Stimulated activated memory B cell treated with anti-CD40 and anti-IgM and Interleukin-4, amounts not matched to agents 10 μg/mL and 1 μg/mL and 100 μg/mL, for 72 hours (primary cell): ENCODE measurements at regions not wholly inside any gene's neighbourhood (a gene's known extent, or its start where the extent isn't known, plus 50 kb on each side); places are given as distances from the start of the nearest gene placed in this dataset.

Source experiments
- ATAC-seq: fragments of 150-1000 bp; cut with Tn5 transposase; 2 replicates; pipeline ENCODE4 v1.10.0; 2021
- H3K27ac Mint-ChIP-seq: one replicate; pipeline ENCODE4 v1.8.0; 2022; ENCODE audit warnings: mild to moderate bottlenecking, mixed read lengths
- H3K27me3 Mint-ChIP-seq: one replicate; pipeline ENCODE4 v1.8.0; 2022; ENCODE audit warnings: mixed read lengths
- H3K36me3 Mint-ChIP-seq: one replicate; pipeline ENCODE4 v1.8.0; 2022; ENCODE audit warnings: mixed read lengths
- H3K4me1 Mint-ChIP-seq: one replicate; pipeline ENCODE4 v1.8.0; 2022; ENCODE audit warnings: mixed read lengths
- H3K4me3 Mint-ChIP-seq: one replicate; pipeline ENCODE4 v1.8.0; 2022; ENCODE audit warnings: mild to moderate bottlenecking, moderate library complexity, mixed read lengths
- H3K9me3 Mint-ChIP-seq: one replicate; pipeline ENCODE4 v1.8.0; 2022; ENCODE audit warnings: mixed read lengths

GRCh38 chr3:180092889-180093288 lies 56.2 kb upstream of the PEX5L start:
- Mint-ChIP-seq H3K27me3 (no peaks in the 10 kb centered on the region), H3K27ac (no peak overlapping the region), H3K9me3 (peaks cover 5% of the 10 kb centered on the region), H3K4me3 (no peak overlapping the region), H3K36me3 (no peaks in the 10 kb centered on the region), H3K4me1 (no peaks in the 10 kb centered on the region)
- no peak for ATAC-seq

DNA sequence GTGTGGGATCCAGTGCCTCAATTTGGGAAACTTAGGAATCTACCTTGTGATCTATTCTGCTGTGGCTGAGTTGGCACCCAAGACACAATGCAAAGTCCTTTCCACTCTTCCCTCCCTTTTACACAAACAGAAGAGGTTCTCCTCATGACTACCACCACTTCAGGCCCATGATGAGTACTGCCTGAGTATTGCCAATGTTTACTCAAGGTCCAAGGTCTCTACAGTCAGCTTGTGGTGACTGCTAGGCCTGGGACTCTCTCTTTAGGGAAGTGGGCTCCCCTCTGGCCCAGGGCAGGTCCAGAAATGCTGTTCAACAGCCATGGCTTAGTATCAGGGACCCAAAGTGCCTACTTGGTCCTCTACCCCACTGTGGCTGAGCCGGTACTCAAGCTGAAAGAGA lies 56.8 kb upstream of the PEX5L start:
- Mint-ChIP-seq H3K4me3 (no peak overlapping the region), H3K9me3 (peaks cover 4% of the 10 kb centered on the region), H3K36me3 (no peaks in the 10 kb centered on the region), H3K4me1 (no peaks in the 10 kb centered on the region), H3K27me3 (no peaks in the 10 kb centered on the region), H3K27ac (no peak overlapping the region)
- ATAC-seq = no peak

GRCh38 chr3:180097626-180098025 lies 60.9 kb upstream of the PEX5L start:
- Mint-ChIP-seq H3K4me1 (no peaks in the 10 kb centered on the region), H3K36me3 (no peaks in the 10 kb centered on the region), H3K9me3 (peaks cover 2% of the 10 kb centered on the region), H3K27me3 (no peaks in the 10 kb centered on the region), H3K4me3 (no peak overlapping the region), H3K27ac (no peak overlapping the region)
- ATAC-seq = no peak

GRCh38 chr3:180102134-180102533 lies 65.4 kb upstream of the PEX5L start:
- peaks cover 9% of the 10 kb centered on the region for H3K27me3 Mint-ChIP-seq
- no peaks in the 10 kb centered on the region for H3K4me1 Mint-ChIP-seq
- no peaks in the 10 kb centered on the region for H3K36me3 Mint-ChIP-seq
- H3K9me3 Mint-ChIP-seq = no peaks in the 10 kb centered on the region
- H3K27ac Mint-ChIP-seq = no peak overlapping the region
- no peak overlapping the region for H3K4me3 Mint-ChIP-seq
- no peak for ATAC-seq

DNA sequence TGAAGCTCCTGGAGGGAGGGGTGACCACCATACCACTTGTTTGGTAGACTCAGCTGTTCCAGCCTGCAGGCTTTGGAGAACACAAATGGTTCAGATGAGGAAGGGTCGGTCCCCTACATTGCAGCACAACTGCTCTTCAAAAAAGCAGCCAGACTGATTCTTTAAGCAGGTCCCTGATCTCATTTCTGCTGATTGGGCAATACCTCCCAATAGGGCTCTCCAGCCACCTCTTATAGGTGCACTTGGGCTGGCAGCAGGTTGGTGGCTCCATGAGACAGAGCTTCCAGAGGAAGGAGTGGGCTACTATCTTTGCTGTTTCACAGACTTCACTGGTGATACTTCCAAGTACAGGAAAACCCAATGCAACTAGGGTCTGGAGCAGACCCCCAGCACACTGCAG lies 65.9 kb upstream of the PEX5L start:
- H3K36me3 Mint-ChIP-seq = no peaks in the 10 kb centered on the region
- no peaks in the 10 kb centered on the region for H3K9me3 Mint-ChIP-seq
- H3K4me1 Mint-ChIP-seq = no peaks in the 10 kb centered on the region
- H3K27ac Mint-ChIP-seq = no peak overlapping the region
- peaks cover 9% of the 10 kb centered on the region for H3K27me3 Mint-ChIP-seq
- no peak overlapping the region for H3K4me3 Mint-ChIP-seq
- no peak for ATAC-seq

DNA sequence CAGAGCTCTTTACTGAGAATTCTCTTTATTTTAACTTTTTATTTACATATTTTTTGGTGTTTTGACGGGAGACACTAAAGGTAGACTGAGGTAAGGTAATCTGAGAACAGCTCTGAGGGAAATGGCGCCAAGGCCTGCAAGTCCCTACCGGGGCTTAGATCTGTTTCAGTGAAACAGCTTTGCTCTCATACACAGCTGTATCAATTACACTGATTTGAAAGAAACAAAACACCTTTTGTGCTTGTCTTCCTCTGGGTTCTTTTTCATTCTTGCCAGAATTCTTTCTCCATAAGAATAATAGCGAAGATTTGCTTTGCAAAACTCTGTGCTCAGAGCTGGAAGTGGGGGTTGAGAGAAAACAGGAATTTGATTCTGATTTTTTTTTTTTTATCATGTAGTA lies 79.5 kb upstream of the PEX5L start:
- Mint-ChIP-seq H3K9me3 (peaks cover 3% of the 10 kb centered on the region), H3K27me3 (no peaks in the 10 kb centered on the region), H3K27ac (no peak overlapping the region), H3K4me3 (no peak overlapping the region), H3K4me1 (no peaks in the 10 kb centered on the region), H3K36me3 (no peaks in the 10 kb centered on the region)
- ATAC-seq = no peak

- H3K27me3 Mint-ChIP-seq = no peaks in the 10 kb centered on the region
- no peak for ATAC-seq
Measured at GRCh38 chr3:180116658-180117057, 79.9 kb upstream of the PEX5L start.

GRCh38 chr3:180117381-180118163 lies 80.8 kb upstream of the PEX5L start:
- no peak for ATAC-seq
- Mint-ChIP-seq H3K4me1 (no peaks in the 10 kb centered on the region), H3K27ac (no peak overlapping the region), H3K9me3 (peaks cover 5% of the 10 kb centered on the region), H3K36me3 (no peaks in the 10 kb centered on the region), H3K27me3 (no peaks in the 10 kb centered on the region), H3K4me3 (no peak overlapping the region)

More at GRCh38 chr3:180116658-180117057, 79.9 kb upstream of the PEX5L start:
- Mint-ChIP-seq H3K36me3 (no peaks in the 10 kb centered on the region), H3K4me3 (no peak overlapping the region), H3K27ac (no peak overlapping the region), H3K4me1 (no peaks in the 10 kb centered on the region), H3K9me3 (peaks cover 5% of the 10 kb centered on the region)

GRCh38 chr3:180119567-180119966 lies 82.8 kb upstream of the PEX5L start:
- no peak for ATAC-seq
- H3K4me3 Mint-ChIP-seq = no peak overlapping the region
- H3K36me3 Mint-ChIP-seq = no peaks in the 10 kb centered on the region
- H3K4me1 Mint-ChIP-seq = no peaks in the 10 kb centered on the region
- no peak overlapping the region for H3K27ac Mint-ChIP-seq
- H3K9me3 Mint-ChIP-seq = peaks cover 11% of the 10 kb centered on the region
- H3K27me3 Mint-ChIP-seq = no peaks in the 10 kb centered on the region

- Mint-ChIP-seq H3K9me3 (peaks cover 18% of the 10 kb centered on the region), H3K27ac (no peak overlapping the region), H3K36me3 (no peaks in the 10 kb centered on the region), H3K4me3 (no peak overlapping the region), H3K27me3 (no peaks in the 10 kb centered on the region), H3K4me1 (no peaks in the 10 kb centered on the region)
- ATAC-seq = no peak
Measured at GRCh38 chr3:180123928-180124327, 87.2 kb upstream of the PEX5L start.

DNA sequence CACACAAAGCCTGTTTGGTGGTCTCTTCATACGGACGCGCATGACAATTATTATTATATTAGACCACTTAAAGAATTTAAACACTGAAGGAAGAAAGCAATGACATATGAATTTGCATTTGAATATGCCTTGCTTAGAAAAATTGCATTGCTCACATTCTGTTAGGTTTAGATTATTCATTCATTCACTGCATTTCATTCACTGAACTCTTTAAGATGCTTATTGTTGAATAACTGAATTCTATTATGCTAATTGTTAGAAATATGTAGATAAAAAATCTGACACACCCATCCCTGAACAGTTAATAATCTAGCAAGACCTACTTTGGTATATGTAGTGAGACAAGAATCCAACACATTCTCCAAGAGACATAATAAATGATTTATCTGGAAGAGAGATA lies 94.4 kb upstream of the PEX5L start:
- no peaks in the 10 kb centered on the region for H3K36me3 Mint-ChIP-seq
- ATAC-seq = no peak

GRCh38 chr3:180135101-180135500 lies 98.4 kb upstream of the PEX5L start:
- Mint-ChIP-seq H3K4me1 (no peaks in the 10 kb centered on the region), H3K9me3 (no peaks in the 10 kb centered on the region), H3K4me3 (no peak overlapping the region), H3K27me3 (no peaks in the 10 kb centered on the region), H3K36me3 (no peaks in the 10 kb centered on the region), H3K27ac (no peak overlapping the region)
- peak; percentile 12 for ATAC-seq

More for the DNA sequence above, 94.4 kb upstream of the PEX5L start:
- Mint-ChIP-seq H3K27me3 (no peaks in the 10 kb centered on the region), H3K27ac (no peak overlapping the region), H3K4me1 (no peaks in the 10 kb centered on the region), H3K9me3 (peaks cover 12% of the 10 kb centered on the region), H3K4me3 (no peak overlapping the region)

DNA sequence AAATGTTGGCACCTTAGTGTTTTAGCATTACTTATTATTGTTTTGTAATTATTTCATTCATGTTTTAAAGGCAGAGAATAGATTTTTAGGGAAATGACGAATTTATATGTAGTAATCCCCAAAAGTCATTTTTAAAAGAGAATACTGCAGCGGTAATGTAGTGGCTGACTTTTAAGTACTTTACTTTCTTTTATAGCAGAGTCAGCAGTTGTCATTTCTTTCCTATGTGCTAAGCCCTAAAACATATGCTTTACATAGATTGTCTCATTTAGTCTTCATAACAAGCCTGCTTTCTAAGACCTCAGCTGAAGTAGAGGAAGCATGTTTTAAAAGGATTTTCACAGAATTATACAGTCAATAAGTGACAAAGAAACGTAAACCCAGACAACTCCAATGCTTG lies 102.1 kb upstream of the PEX5L start:
- ATAC-seq = no peak
- H3K4me1 Mint-ChIP-seq = no peaks in the 10 kb centered on the region
- H3K9me3 Mint-ChIP-seq = peaks cover 2% of the 10 kb centered on the region
- H3K4me3 Mint-ChIP-seq = no peak overlapping the region
- H3K36me3 Mint-ChIP-seq = no peaks in the 10 kb centered on the region
- no peak overlapping the region for H3K27ac Mint-ChIP-seq
- H3K27me3 Mint-ChIP-seq = no peaks in the 10 kb centered on the region

GRCh38 chr3:180142041-180142440 lies 105.3 kb upstream of the PEX5L start:
- ATAC-seq = no peak
- H3K36me3 Mint-ChIP-seq = no peaks in the 10 kb centered on the region
- no peak overlapping the region for H3K27ac Mint-ChIP-seq
- H3K4me3 Mint-ChIP-seq = no peak overlapping the region
- H3K27me3 Mint-ChIP-seq = no peaks in the 10 kb centered on the region
- H3K4me1 Mint-ChIP-seq = no peaks in the 10 kb centered on the region
- H3K9me3 Mint-ChIP-seq = peaks cover 2% of the 10 kb centered on the region

DNA sequence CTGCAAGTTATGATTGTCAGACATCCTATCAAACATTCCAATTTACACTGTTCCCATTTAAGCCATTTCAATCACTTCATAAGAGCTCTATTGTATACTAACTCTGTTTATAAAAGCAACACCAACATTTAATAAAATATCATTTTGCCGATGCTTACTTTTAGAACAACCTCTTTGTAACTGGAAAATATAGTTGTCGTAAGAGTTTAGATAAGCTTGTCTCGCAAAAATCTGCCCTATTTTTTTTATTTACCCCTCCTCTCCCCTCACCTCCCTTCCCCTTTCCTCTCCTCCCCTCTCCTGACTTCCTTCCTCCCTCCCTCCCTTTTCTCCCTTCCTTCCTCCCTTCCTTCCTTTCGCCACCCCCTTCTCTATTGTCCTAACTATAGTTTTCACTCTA lies 105.7 kb upstream of the PEX5L start:
- Mint-ChIP-seq H3K9me3 (peaks cover 2% of the 10 kb centered on the region), H3K36me3 (no peaks in the 10 kb centered on the region), H3K27ac (no peak overlapping the region), H3K4me3 (no peak overlapping the region), H3K4me1 (no peaks in the 10 kb centered on the region), H3K27me3 (no peaks in the 10 kb centered on the region)
- ATAC-seq = no peak

GRCh38 chr3:180161770-180162169 lies 125.0 kb upstream of the PEX5L start:
- Mint-ChIP-seq H3K9me3 (peaks cover 3% of the 10 kb centered on the region), H3K27me3 (no peaks in the 10 kb centered on the region), H3K4me3 (no peak overlapping the region), H3K4me1 (no peaks in the 10 kb centered on the region), H3K27ac (no peak overlapping the region), H3K36me3 (no peaks in the 10 kb centered on the region)
- ATAC-seq = no peak
